Tibial nerve (tissue), 3 donors: ENCODE measurements at regions not wholly inside any gene's neighbourhood (a gene's known extent, or its start where the extent isn't known, plus 50 kb on each side); places are given as distances from the start of the nearest gene placed in this dataset.

Experiments used
- CTCF ChIP-seq, 5 experiments: fragments of 200-600 bp in 3 of 5; fragments of 450-650 bp in 2 of 5; sonication (generic) in 3 of 5; IDR thresholded peaks; one replicate each; pipeline ENCODE4 v1.5.1; 2016 to 2019; ENCODE audit warnings: antibody characterized with exemption in 5 of 5, mild to moderate bottlenecking in 3 of 5, moderate library complexity in 2 of 5
- POLR2A ChIP-seq, 2 donors: fragments of 450-650 bp; IDR thresholded peaks; one replicate each; pipeline ENCODE4 v1.6.1; 2017; ENCODE audit warnings: antibody characterized with exemption in 2 of 2, mild to moderate bottlenecking in 2 of 2, moderate library complexity in 2 of 2

- TF ChIP-seq CTCF (IDR thresholded peaks at IDR 0.05), result no peak
- TF ChIP-seq POLR2A (IDR thresholded peaks at IDR 0.05), result no peak
These were observed 54.7 kb upstream of the NRIP1 start for GRCh38 chr21:15119486-15119885.
